GM12872 (cell line): ENCODE measurements at regions not wholly inside any gene's neighbourhood (a gene's known extent, or its start where the extent isn't known, plus 50 kb on each side); places are given as distances from the start of the nearest gene placed in this dataset.

Source experiments
- TF ChIP-seq, protein P1 (sequence below): IDR thresholded peaks from 3 replicates; pipeline ENCODE4 v1.5.1; 2011; ENCODE audit warnings: low read depth, mild to moderate bottlenecking, low read length, moderate library complexity; ENCODE audit not compliant: insufficient read depth

DNA sequence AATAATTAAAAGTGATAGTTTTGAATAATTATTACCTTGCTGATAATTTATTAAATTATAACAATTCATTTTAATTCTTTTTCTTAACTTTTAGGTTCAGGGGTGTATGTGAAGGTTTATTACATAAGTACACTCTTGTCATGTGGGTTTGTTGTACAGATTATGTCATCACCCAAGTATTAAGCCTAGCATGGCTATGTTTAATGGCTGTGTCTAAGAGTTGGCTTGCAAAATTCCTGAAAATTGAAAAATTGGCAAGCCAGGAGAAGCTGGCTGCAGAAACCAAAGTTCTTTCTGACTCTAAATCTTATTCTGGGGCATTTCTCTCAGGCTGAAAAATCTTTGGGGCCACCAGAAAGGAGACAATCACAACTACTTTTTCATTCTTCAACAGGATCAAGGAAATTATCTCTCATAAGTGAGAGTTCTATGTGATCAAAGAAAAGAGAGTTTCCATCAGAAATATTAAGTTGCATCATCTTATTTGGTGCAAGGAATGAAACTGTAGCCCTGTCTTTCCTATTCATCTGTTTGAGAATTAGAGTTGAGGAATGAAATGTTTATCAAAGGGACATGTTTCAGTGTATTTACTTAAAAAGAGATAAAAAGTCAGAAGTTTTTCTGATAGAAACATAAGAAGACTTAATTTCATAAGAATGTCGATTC lies 412.1 kb upstream of the CDH2 start:
- TF ChIP-seq, protein P1, sequence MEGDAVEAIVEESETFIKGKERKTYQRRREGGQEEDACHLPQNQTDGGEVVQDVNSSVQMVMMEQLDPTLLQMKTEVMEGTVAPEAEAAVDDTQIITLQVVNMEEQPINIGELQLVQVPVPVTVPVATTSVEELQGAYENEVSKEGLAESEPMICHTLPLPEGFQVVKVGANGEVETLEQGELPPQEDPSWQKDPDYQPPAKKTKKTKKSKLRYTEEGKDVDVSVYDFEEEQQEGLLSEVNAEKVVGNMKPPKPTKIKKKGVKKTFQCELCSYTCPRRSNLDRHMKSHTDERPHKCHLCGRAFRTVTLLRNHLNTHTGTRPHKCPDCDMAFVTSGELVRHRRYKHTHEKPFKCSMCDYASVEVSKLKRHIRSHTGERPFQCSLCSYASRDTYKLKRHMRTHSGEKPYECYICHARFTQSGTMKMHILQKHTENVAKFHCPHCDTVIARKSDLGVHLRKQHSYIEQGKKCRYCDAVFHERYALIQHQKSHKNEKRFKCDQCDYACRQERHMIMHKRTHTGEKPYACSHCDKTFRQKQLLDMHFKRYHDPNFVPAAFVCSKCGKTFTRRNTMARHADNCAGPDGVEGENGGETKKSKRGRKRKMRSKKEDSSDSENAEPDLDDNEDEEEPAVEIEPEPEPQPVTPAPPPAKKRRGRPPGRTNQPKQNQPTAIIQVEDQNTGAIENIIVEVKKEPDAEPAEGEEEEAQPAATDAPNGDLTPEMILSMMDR: no peak

DNA sequence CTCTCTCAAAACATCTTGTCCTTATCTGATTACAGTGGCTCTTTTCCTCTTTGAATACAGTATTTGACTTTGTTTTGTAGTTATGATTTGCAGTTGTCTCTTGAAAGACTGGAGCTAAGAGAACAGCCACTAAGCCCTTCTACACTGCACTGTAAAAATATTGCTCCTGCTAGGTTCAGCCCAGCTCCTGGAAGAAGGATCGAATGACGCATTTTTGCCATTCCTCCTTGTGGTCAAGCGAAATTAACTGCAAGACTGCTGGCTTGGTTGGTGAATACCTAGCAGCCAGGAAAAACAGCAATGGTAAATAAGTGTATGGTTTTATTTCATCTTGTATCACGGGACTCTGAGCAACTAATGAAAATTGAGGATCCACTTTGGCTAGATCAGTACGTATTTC lies 407.8 kb upstream of the CDH2 start:
- TF ChIP-seq, protein P1: no peak

DNA sequence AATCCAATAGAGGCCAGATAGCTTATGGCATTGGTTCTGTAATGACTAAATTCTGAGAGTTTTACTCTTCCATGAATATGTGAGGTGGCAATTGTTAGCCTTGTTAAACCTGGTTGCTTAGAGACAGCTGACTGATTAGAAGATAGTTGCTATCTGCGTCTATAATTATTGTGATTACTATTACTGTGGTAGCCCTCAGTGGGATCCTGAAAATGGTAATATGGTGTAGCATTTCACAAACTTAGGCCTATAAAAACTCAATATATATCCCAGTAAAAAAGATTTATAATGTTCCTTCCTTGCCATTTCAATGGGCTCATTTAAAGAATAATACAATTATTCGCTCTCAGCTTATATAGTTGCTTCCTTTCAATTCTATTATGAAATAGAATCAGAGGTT lies 405.8 kb upstream of the CDH2 start:
- TF ChIP-seq, protein P1: no peak

DNA sequence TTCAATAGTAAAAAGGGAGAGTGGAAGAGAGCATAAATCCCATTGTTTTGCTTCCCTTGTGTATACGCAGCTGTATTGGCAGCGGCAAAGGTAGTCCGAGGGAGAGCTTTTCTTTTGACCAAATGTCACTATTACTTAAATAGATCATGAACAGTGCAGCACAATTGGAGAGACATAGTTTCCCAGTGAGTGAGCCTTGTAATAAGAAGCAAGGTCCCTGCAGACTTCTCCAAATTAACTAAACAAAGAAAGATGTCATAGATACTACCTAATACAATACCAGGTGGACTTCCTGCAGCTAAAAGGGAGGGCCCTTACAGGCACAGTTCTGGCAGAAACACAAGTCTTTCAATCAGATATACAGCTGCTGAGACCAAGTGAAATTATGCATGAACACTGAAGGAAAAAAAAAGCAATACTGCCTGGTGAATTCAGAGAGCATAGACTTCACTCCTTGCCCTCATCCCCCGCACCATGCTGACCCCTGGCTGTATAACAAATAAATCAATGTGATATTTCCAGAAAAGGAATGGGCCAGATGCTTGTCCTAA lies 404.7 kb upstream of the CDH2 start:
- TF ChIP-seq, protein P1: no peak

DNA sequence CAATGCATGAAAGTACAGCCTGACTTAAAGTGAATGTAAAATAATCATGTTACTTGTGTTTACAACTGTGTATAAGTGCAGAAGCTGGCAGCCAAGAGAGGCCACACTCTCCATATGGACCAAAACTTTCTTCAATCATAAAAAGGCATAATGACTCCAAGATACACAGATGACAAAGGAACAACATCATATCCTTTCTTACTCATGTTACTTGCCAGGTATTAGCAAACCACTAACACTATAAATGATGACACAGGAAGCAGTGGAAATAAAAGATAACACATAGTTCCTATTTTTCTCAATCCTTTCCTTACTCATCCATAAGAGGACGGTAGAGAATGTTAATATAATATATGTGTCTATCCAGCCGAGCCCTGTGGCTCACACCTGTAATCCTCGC lies 400.0 kb upstream of the CDH2 start:
- TF ChIP-seq, protein P1: no peak

DNA sequence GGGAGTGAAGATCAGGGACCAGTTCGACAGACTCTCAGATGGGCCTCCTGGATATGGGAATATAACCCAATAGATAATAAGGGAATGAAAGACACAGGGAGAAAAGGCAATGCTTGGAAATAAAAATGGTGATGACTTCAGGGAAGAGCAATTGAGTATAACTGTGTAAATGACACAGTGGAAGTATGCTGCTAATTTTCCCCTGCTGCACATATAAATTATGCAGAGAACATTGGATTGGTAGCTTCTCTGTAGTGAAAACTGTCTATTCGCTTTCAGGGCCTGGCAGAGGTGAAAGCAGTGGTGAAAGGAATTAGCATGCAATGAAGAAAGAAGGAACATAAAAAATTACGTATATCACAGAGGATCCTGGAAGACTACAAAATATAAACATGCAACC lies 398.2 kb upstream of the CDH2 start:
- TF ChIP-seq, protein P1: no peak

DNA sequence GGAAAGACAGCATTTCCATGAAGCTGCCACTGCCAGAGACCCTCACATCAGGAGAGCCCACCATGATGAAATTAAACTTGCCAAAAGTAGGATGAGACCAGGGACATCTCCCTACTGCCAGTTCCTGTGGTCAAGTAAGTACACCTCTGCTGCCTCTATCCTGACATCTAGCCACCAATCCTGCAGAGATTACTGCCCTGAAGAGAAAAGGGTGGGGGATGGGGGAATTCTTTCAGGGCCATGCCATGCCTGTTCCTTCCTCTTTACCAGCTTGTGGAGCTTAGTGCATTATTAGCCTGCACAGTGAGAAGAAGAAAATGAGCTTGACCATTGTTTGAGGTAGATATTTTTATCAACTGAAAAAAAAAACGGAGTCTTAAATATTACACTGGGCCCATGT lies 397.2 kb upstream of the CDH2 start:
- TF ChIP-seq, protein P1: no peak
